Psoas muscle (tissue), 7 donors: ENCODE measurements at regions not wholly inside any gene's neighbourhood (a gene's known extent, or its start where the extent isn't known, plus 50 kb on each side); places are given as distances from the start of the nearest gene placed in this dataset.

Experiments
- ATAC-seq, 4 donors: fragments of 200-7000 bp; cut with Tn5 transposase; one replicate each; pipeline ENCODE4 v1.9.1; 2020; ENCODE audit warnings: moderate library complexity in 3 of 4, mild to moderate bottlenecking in 2 of 4
- DNase-seq, 2 donors: peaks; one replicate each; pipeline ENCODE4 v3.0.0-alpha.2; 2020
- H3K27ac ChIP-seq: fragments of 200-600 bp; one replicate; pipeline ENCODE4 v1.8.0; 2022
- H3K27me3 ChIP-seq, 3 donors: fragments of 200-600 bp in 1 of 3; one replicate each; pipeline versions ENCODE4 v1.6.1 to v1.8.0; 2013 to 2022; ENCODE audit warnings: low read length in 2 of 3, mild to moderate bottlenecking in 2 of 3, moderate library complexity in 1 of 3; ENCODE audit not compliant: insufficient read depth in 3 of 3
- H3K36me3 ChIP-seq, 2 donors: fragments of 200-600 bp in 1 of 2; one replicate each; pipeline versions ENCODE4 v1.6.1 to v1.8.0; 2013 to 2022; ENCODE audit warnings: low read depth in 1 of 2, mild to moderate bottlenecking in 1 of 2, moderate library complexity in 1 of 2; ENCODE audit not compliant: insufficient read depth in 1 of 2
- H3K4me1 ChIP-seq: fragments of 200-600 bp; one replicate; pipeline ENCODE4 v1.8.0; 2022
- H3K4me3 ChIP-seq: fragments of 200-600 bp; one replicate; pipeline ENCODE4 v1.8.0; 2022; ENCODE audit warnings: mild to moderate bottlenecking
- H3K9me3 ChIP-seq: fragments of 200-600 bp; one replicate; pipeline ENCODE4 v1.8.0; 2022
- CTCF ChIP-seq: fragments of 200-600 bp; IDR thresholded peaks from one replicate; pipeline ENCODE4 v1.8.0; 2022; ENCODE audit warnings: antibody characterized with exemption
- WGBS, 3 donors: extraction: QIAGEN DNeasy Blood & Tissue Kit; methylation state at CpG; one replicate each; pipeline versions ENCODE4 v1.1.6 to v1.1.7; 2013; 5-methylcytosine and 5-hydroxymethylcytosine counted together
- intact Hi-C, 2 donors: fragments of 100-400 bp; cut with DNase I; formaldehyde crosslinking; loops; one replicate each; pipeline versions ENCODE4 v1.11.0 to v1.14.2; 2022
- donor health status: healthy with polysubstance abuse.
- donor health status: DM: no; HTN: no; CAD: no; lungs with moderate emphysema.
- donor health status: Bipolar disorder and iron deficiency.
- donor health status: healthy.
- donor health status: DM: yes; HTN: yes; CAD: no.
- donor health status: DM: no; HTN: no; CAD: no.
- donor health status: DM: yes; HTN: yes; CAD: no.

GRCh38 chr14:101105045-101105444 lies 201.5 kb upstream of the RTL1 start:
- intact Hi-C loops, result no loop called here
- Histone ChIP-seq H3K4me3 (no peak overlapping the region), H3K27me3 (peaks cover 0 to 5% (median 0%) of the 10 kb centered on the region in 3 donors), H3K9me3 (peaks cover 9% of the 10 kb centered on the region), H3K36me3 (no peaks in the 10 kb centered on the region), H3K27ac (no peak overlapping the region), H3K4me1 (no peaks in the 10 kb centered on the region)
- ATAC-seq (no peak), DNase-seq (no peak)
- no peak for TF ChIP-seq CTCF
- 66 to 74% (median 66%) methylated on average over 4 of the region's 4 CpGs for WGBS, 3 donors

- TF ChIP-seq CTCF, result no peak
- H3K4me3 ChIP-seq, result no peak overlapping the region
- 88 to 90% (median 89%) methylated on average over 16 of the region's 16 CpGs for WGBS, 3 donors
- H3K27ac ChIP-seq, result no peak overlapping the region
- intact Hi-C loops, result no loop called here
- H3K4me1 ChIP-seq, result no peaks in the 10 kb centered on the region
- peaks cover 4% of the 10 kb centered on the region for H3K9me3 ChIP-seq
- peaks cover 0 to under 1% (median 0%) of the 10 kb centered on the region in 3 donors for H3K27me3 ChIP-seq
- ATAC-seq (no peak), DNase-seq (peak in 1 of 2 donors; percentile 20)
- H3K36me3 ChIP-seq, result no peaks in the 10 kb centered on the region
These were observed 205.2 kb upstream of the RTL1 start for GRCh38 chr14:101108579-101109346.

GRCh38 chr14:101109347-101109638 lies 205.8 kb upstream of the RTL1 start:
- intact Hi-C loops, result no loop called here
- ATAC-seq (no peak), DNase-seq (peak in 1 of 2 donors; percentile 28)
- no peaks in the 10 kb centered on the region for H3K4me1 ChIP-seq
- H3K4me3 ChIP-seq, result no peak overlapping the region
- H3K36me3 ChIP-seq, result no peaks in the 10 kb centered on the region
- TF ChIP-seq CTCF, result no peak
- H3K9me3 ChIP-seq, result peaks cover 4% of the 10 kb centered on the region
- WGBS, 3 donors, result 83 to 88% (median 87%) methylated on average over 8 of the region's 8 CpGs
- no peak overlapping the region for H3K27ac ChIP-seq
- no peaks in the 10 kb centered on the region for H3K27me3 ChIP-seq

- ATAC-seq (no peak), DNase-seq (peak in 1 of 2 donors; percentile 3)
- peaks cover 4% of the 10 kb centered on the region for H3K9me3 ChIP-seq
- no peak overlapping the region for H3K27ac ChIP-seq
- no peak for TF ChIP-seq CTCF
- H3K36me3 ChIP-seq, result no peaks in the 10 kb centered on the region
- no peak overlapping the region for H3K4me3 ChIP-seq
- H3K4me1 ChIP-seq, result no peaks in the 10 kb centered on the region
- 88 to 94% (median 90%) methylated on average over 15 of the region's 15 CpGs for WGBS, 3 donors
- H3K27me3 ChIP-seq, result no peaks in the 10 kb centered on the region
- intact Hi-C loops, result no loop called here
These were observed 206.6 kb upstream of the RTL1 start for GRCh38 chr14:101109981-101110728.
